Ascending aorta (tissue), 2 donors: ENCODE measurements at regions not wholly inside any gene's neighbourhood (a gene's known extent, or its start where the extent isn't known, plus 50 kb on each side); places are given as distances from the start of the nearest gene placed in this dataset.

ENCODE experiments used
- DNase-seq, 2 donors: peaks; one replicate each; pipeline ENCODE4 v3.0.0-alpha.2; 2019; ENCODE audit warnings: low spot score in 2 of 2
- H3K27ac ChIP-seq, 2 donors: fragments of 200-600 bp; sonication (generic); one replicate each; pipeline ENCODE4 v1.5.1; 2016 to 2017; ENCODE audit warnings: mild to moderate bottlenecking in 1 of 2
- H3K27me3 ChIP-seq: fragments of 200-600 bp; sonication (generic); one replicate; pipeline ENCODE4 v1.5.1; 2017
- H3K36me3 ChIP-seq, 2 donors: fragments of 200-600 bp; sonication (generic); one replicate each; pipeline ENCODE4 v1.5.1; 2016
- H3K4me1 ChIP-seq, 2 donors: fragments of 200-600 bp; sonication (generic); one replicate each; pipeline ENCODE4 v1.5.1; 2016 to 2017; ENCODE audit warnings: mild to moderate bottlenecking in 1 of 2
- H3K4me3 ChIP-seq, 2 donors: fragments of 200-600 bp; sonication (generic); one replicate each; pipeline ENCODE4 v1.5.1; 2016 to 2017; ENCODE audit warnings: mild to moderate bottlenecking in 1 of 2
- H3K9me3 ChIP-seq, 2 donors: fragments of 200-600 bp; sonication (generic); one replicate each; pipeline ENCODE4 v1.5.1; 2016
- intact Hi-C: fragments of 100-400 bp; cut with DNase I; formaldehyde crosslinking; loops from one replicate; pipeline ENCODE4 v1.15.1; 2023
- TF ChIP-seq, protein P1 (sequence below), 3 experiments: fragments of 200-600 bp in 2 of 3; fragments of 450-650 bp in 1 of 3; sonication (generic) in 2 of 3; IDR thresholded peaks; one replicate each; pipeline ENCODE4 v1.5.1; 2016 to 2019; ENCODE audit warnings: antibody characterized with exemption in 3 of 3, mild to moderate bottlenecking in 1 of 3, moderate library complexity in 1 of 3

DNA sequence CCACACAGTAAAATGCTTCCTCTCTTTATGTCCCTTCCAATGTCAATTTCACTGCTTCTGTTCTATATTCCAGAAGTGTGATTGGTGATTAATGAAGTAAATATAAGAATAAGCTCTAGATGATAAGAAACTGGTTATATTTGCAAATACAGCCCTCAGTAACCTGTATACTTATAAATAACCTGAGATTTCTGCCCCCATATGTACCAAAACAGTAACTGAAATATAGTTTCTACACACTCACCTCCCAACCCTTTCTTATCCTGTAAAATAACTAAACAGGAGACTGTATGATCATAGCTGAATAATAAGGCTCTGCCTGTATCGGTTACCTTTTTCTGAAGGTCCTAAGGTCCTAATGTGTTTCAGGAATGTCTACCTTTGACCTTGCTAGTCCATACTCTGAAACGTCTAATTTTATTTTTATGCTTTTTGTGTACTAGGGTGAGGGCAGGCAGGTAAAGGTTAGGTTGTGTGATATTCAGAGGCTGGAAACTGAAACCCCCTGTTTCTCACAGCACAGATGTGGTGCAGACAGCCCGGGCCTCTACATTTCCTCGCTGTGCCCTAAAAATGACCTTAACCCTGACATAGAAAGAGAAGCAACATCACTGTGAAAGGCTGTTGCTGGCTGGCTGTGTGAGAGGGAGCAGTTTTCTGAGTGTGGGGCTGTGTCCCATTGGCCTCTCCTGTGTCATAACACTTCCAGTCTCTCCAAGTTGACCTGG is 378.8 kb downstream of the CENPW start:
- Histone ChIP-seq H3K9me3 (no peaks in the 10 kb centered on the region), H3K4me1 (no peaks in the 10 kb centered on the region), H3K27ac (no peak overlapping the region), H3K27me3 (no peaks in the 10 kb centered on the region), H3K36me3 (no peaks in the 10 kb centered on the region), H3K4me3 (no peak overlapping the region)
- TF ChIP-seq, protein P1, sequence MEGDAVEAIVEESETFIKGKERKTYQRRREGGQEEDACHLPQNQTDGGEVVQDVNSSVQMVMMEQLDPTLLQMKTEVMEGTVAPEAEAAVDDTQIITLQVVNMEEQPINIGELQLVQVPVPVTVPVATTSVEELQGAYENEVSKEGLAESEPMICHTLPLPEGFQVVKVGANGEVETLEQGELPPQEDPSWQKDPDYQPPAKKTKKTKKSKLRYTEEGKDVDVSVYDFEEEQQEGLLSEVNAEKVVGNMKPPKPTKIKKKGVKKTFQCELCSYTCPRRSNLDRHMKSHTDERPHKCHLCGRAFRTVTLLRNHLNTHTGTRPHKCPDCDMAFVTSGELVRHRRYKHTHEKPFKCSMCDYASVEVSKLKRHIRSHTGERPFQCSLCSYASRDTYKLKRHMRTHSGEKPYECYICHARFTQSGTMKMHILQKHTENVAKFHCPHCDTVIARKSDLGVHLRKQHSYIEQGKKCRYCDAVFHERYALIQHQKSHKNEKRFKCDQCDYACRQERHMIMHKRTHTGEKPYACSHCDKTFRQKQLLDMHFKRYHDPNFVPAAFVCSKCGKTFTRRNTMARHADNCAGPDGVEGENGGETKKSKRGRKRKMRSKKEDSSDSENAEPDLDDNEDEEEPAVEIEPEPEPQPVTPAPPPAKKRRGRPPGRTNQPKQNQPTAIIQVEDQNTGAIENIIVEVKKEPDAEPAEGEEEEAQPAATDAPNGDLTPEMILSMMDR (IDR thresholded peaks at IDR 0.05), result no peak
- intact Hi-C loops, result no loop called here
- no peak for DNase-seq

DNA sequence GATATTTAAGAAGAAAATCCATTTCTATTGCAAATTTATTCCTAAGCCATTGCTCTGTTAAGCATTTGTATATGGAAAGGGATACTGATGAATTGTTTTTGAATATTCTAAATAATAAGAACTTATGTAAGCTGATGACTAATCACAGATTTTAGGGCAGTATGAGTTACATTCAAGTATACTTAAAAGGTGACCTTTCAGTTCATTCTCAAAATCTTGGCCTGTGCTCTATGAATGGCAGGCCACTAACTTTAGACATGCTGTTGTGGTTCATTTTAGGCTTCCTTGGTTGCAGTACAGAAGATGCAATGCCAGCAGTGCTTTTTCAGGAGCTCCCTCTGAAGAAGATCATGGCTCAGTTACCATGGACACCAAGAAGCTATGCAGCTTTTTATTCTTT is 380.4 kb downstream of the CENPW start:
- no peaks in the 10 kb centered on the region for H3K4me1 ChIP-seq
- H3K27ac ChIP-seq, result no peak overlapping the region
- no peak for DNase-seq
- H3K27me3 ChIP-seq, result no peaks in the 10 kb centered on the region
- intact Hi-C loops, result no loop called here
- H3K36me3 ChIP-seq, result no peaks in the 10 kb centered on the region
- H3K4me3 ChIP-seq, result no peak overlapping the region
- H3K9me3 ChIP-seq, result no peaks in the 10 kb centered on the region
- TF ChIP-seq, protein P1 (IDR thresholded peaks at IDR 0.05), result no peak

DNA sequence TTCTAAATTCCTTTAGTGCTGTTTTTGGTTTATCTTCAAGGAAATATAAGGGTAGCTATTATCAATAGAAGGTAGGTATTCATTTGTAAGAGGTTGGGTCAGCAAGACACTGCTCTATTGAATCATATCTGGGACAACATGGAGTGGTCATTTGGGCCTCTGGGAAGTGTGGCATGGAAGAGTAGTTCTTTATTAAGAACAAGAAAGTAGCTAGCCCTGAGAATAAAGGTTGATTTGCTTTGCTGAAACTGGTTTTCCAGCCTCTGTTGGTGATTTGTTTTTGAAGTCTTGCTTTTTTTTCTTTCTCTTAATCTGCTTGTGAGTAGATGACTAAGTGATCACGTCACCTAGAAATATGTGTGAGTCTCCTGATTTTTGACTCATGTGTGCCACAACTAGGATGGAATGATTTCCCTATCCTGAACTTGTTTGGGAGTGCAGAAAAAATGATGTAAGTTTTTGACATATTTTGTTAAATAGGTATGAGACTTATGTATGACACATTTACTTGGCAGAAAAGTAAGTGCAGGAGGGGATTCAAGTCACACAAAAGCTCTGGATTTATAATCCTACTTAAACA is 381.8 kb downstream of the CENPW start:
- intact Hi-C loops, result no loop called here
- Histone ChIP-seq H3K4me1 (no peaks in the 10 kb centered on the region), H3K4me3 (no peak overlapping the region), H3K27ac (no peak overlapping the region), H3K27me3 (no peaks in the 10 kb centered on the region), H3K36me3 (no peaks in the 10 kb centered on the region), H3K9me3 (peaks cover 0 to 5% of the 10 kb centered on the region in 2 donors)
- TF ChIP-seq, protein P1 (IDR thresholded peaks at IDR 0.05), result no peak
- DNase-seq, result no peak

DNA sequence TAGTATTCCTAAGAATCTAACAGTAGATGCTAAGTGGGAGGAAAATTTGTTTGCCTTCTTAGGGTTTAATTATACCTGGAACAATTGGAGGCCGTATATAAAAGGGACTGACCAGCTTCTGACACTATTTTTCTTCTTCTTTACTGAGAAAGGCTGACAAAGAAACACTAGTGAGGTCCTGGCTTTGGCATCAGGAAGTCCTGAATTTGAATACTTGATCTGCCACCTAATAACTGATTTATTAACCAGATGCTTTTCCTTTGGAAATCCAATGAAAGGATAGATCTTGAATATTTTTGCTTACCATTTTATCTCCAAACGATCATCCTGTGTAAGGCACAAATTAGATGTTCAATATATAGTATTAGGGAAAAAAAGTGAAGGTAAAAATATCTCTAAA is 382.5 kb downstream of the CENPW start:
- Histone ChIP-seq H3K27me3 (no peaks in the 10 kb centered on the region), H3K4me3 (no peak overlapping the region), H3K9me3 (peaks cover 0 to 6% of the 10 kb centered on the region in 2 donors), H3K27ac (no peak overlapping the region), H3K36me3 (no peaks in the 10 kb centered on the region), H3K4me1 (no peaks in the 10 kb centered on the region)
- intact Hi-C loops, result no loop called here
- TF ChIP-seq, protein P1 (IDR thresholded peaks at IDR 0.05), result no peak
- no peak for DNase-seq

DNA sequence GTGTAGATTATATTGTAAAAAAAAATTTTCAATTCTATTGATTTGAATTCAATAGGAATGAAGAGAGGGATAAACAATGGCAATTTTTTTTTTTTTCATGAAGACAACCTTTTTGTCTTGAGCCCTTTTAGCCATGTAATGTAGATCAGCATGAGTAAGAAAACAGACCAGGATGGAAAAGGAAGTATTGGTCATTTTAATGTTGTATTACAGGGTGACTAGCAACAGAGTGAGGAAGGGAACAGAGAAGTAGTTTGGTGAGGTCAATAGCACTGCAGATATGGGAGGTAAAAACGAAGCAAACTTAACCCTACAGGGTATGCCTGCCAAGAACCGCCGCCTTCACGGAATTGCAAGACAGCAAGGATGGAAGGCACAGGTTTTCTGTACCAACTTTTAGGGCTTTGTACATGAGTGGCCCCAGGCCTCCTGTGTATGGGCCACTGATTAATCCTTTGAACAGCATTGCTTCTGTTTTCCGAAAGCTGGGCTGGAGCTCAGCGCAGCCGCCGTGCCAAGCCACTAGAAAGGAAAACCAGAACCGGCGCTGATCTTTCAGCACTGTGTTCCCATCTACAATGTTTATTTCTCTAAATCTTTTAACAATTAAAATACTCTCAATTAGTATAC is 383.7 kb downstream of the CENPW start:
- TF ChIP-seq, protein P1 (IDR thresholded peaks at IDR 0.05), result no peak
- Histone ChIP-seq H3K36me3 (no peaks in the 10 kb centered on the region), H3K27ac (no peak overlapping the region), H3K27me3 (no peaks in the 10 kb centered on the region), H3K4me1 (no peaks in the 10 kb centered on the region), H3K4me3 (no peak overlapping the region), H3K9me3 (peaks cover 0 to 6% of the 10 kb centered on the region in 2 donors)
- no peak for DNase-seq
- intact Hi-C loops, result no loop called here
